ENCODE measurements at regions not wholly inside any gene's neighbourhood (a gene's known extent, or its start where the extent isn't known, plus 50 kb on each side); places are given as distances from the start of the nearest gene placed in this dataset.

DNA sequence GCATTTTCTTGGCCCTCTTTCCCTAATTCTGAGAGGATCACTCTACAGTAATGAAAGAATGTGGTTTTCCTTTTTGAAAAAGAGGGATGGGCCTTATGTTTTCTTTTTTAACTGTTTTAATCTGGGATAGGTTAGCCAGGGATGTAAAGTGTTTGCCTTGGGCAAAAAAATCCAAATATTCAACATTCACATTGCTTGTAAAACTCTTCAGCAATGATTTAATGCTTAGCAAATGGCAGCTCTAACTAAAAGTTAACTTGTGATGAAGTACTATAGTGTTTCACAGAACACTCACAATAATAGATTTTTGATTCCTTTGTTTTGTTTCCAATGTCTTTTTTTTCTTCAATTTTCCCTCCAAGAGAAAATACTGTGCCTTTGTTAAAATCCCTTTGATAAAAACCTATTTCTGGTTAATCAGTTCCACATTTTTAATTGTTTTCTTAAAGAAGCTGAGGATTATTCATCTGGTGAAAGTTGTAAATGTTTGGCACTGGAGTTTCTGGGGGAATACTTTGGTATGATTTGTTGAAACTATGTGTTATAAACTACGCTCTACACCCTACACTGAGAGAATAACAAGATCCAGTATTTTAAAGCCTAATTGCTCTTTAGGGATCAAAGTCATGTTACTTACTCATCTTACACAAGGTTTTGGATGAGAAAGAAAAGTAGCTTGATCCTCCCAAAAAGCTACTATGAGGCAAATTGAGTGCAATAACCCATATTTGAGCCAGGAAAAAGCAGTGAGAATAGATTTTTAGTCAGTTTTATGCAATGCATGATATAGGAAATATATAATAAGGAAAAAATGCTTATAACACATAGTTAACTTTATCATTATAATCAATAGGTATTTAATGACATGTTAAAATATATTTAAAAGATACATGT, 335.8 kb downstream of the EPHA7 start:
- TF ChIP-seq RFX5 (IDR thresholded peaks at IDR 0.05; ENCODE audit: borderline replicate concordance, low read depth, low read length) (no peak), ASH2L (IDR thresholded peaks at IDR 0.05; ENCODE audit: low read length) (no peak), POLR2AphosphoS5 (IDR thresholded peaks at IDR 0.05; ENCODE audit: low read depth, low read length) (no peak), BCL11A (IDR thresholded peaks at IDR 0.05; ENCODE audit: low read depth in 2 of 2, low read length in 2 of 2) (no peak), EZH2 (IDR thresholded peaks at IDR 0.05; ENCODE audit: low read depth, low read length, severe bottlenecking) (no peak), TEAD4 (IDR thresholded peaks at IDR 0.05; ENCODE audit: low read depth, low read length) (no peak), CREB1 (IDR thresholded peaks at IDR 0.05) (no peak), MAFK (IDR thresholded peaks at IDR 0.05; ENCODE audit: low read depth, low read length) (no peak), POLR2A (IDR thresholded peaks at IDR 0.05; ENCODE audit: control extremely low read depth in 1 of 2, low read depth in 2 of 2, low read length in 2 of 2) (no peak)
- TF ChIP-seq, protein P1, sequence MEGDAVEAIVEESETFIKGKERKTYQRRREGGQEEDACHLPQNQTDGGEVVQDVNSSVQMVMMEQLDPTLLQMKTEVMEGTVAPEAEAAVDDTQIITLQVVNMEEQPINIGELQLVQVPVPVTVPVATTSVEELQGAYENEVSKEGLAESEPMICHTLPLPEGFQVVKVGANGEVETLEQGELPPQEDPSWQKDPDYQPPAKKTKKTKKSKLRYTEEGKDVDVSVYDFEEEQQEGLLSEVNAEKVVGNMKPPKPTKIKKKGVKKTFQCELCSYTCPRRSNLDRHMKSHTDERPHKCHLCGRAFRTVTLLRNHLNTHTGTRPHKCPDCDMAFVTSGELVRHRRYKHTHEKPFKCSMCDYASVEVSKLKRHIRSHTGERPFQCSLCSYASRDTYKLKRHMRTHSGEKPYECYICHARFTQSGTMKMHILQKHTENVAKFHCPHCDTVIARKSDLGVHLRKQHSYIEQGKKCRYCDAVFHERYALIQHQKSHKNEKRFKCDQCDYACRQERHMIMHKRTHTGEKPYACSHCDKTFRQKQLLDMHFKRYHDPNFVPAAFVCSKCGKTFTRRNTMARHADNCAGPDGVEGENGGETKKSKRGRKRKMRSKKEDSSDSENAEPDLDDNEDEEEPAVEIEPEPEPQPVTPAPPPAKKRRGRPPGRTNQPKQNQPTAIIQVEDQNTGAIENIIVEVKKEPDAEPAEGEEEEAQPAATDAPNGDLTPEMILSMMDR (IDR thresholded peaks at IDR 0.05; ENCODE audit: control extremely low read depth in 1 of 3, insufficient read depth in 1 of 3, low read depth in 1 of 3, low read length in 3 of 3) = no peak
- TF ChIP-seq, protein P2, sequence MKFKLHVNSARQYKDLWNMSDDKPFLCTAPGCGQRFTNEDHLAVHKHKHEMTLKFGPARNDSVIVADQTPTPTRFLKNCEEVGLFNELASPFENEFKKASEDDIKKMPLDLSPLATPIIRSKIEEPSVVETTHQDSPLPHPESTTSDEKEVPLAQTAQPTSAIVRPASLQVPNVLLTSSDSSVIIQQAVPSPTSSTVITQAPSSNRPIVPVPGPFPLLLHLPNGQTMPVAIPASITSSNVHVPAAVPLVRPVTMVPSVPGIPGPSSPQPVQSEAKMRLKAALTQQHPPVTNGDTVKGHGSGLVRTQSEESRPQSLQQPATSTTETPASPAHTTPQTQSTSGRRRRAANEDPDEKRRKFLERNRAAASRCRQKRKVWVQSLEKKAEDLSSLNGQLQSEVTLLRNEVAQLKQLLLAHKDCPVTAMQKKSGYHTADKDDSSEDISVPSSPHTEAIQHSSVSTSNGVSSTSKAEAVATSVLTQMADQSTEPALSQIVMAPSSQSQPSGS (IDR thresholded peaks at IDR 0.05; ENCODE audit: low read length) = no peak

Data from H1 (cell line).